H1 (cell line): ENCODE measurements at regions not wholly inside any gene's neighbourhood (a gene's known extent, or its start where the extent isn't known, plus 50 kb on each side); places are given as distances from the start of the nearest gene placed in this dataset.

Experiments used
- TAF1 ChIP-seq: IDR thresholded peaks from 2 replicates; pipeline ENCODE4 v1.6.1; 2011; ENCODE audit warnings: mild to moderate bottlenecking, low read depth, low read length
- TF ChIP-seq, protein P1 (sequence below): fragments of 300-600 bp; sonication (generic); IDR thresholded peaks from 2 replicates; pipeline ENCODE4 v1.7.1; 2012; ENCODE audit warnings: low read length, moderate library complexity, mild to moderate bottlenecking, inconsistent platforms; ENCODE audit not compliant: insufficient replicate concordance

- TF ChIP-seq, protein P1, sequence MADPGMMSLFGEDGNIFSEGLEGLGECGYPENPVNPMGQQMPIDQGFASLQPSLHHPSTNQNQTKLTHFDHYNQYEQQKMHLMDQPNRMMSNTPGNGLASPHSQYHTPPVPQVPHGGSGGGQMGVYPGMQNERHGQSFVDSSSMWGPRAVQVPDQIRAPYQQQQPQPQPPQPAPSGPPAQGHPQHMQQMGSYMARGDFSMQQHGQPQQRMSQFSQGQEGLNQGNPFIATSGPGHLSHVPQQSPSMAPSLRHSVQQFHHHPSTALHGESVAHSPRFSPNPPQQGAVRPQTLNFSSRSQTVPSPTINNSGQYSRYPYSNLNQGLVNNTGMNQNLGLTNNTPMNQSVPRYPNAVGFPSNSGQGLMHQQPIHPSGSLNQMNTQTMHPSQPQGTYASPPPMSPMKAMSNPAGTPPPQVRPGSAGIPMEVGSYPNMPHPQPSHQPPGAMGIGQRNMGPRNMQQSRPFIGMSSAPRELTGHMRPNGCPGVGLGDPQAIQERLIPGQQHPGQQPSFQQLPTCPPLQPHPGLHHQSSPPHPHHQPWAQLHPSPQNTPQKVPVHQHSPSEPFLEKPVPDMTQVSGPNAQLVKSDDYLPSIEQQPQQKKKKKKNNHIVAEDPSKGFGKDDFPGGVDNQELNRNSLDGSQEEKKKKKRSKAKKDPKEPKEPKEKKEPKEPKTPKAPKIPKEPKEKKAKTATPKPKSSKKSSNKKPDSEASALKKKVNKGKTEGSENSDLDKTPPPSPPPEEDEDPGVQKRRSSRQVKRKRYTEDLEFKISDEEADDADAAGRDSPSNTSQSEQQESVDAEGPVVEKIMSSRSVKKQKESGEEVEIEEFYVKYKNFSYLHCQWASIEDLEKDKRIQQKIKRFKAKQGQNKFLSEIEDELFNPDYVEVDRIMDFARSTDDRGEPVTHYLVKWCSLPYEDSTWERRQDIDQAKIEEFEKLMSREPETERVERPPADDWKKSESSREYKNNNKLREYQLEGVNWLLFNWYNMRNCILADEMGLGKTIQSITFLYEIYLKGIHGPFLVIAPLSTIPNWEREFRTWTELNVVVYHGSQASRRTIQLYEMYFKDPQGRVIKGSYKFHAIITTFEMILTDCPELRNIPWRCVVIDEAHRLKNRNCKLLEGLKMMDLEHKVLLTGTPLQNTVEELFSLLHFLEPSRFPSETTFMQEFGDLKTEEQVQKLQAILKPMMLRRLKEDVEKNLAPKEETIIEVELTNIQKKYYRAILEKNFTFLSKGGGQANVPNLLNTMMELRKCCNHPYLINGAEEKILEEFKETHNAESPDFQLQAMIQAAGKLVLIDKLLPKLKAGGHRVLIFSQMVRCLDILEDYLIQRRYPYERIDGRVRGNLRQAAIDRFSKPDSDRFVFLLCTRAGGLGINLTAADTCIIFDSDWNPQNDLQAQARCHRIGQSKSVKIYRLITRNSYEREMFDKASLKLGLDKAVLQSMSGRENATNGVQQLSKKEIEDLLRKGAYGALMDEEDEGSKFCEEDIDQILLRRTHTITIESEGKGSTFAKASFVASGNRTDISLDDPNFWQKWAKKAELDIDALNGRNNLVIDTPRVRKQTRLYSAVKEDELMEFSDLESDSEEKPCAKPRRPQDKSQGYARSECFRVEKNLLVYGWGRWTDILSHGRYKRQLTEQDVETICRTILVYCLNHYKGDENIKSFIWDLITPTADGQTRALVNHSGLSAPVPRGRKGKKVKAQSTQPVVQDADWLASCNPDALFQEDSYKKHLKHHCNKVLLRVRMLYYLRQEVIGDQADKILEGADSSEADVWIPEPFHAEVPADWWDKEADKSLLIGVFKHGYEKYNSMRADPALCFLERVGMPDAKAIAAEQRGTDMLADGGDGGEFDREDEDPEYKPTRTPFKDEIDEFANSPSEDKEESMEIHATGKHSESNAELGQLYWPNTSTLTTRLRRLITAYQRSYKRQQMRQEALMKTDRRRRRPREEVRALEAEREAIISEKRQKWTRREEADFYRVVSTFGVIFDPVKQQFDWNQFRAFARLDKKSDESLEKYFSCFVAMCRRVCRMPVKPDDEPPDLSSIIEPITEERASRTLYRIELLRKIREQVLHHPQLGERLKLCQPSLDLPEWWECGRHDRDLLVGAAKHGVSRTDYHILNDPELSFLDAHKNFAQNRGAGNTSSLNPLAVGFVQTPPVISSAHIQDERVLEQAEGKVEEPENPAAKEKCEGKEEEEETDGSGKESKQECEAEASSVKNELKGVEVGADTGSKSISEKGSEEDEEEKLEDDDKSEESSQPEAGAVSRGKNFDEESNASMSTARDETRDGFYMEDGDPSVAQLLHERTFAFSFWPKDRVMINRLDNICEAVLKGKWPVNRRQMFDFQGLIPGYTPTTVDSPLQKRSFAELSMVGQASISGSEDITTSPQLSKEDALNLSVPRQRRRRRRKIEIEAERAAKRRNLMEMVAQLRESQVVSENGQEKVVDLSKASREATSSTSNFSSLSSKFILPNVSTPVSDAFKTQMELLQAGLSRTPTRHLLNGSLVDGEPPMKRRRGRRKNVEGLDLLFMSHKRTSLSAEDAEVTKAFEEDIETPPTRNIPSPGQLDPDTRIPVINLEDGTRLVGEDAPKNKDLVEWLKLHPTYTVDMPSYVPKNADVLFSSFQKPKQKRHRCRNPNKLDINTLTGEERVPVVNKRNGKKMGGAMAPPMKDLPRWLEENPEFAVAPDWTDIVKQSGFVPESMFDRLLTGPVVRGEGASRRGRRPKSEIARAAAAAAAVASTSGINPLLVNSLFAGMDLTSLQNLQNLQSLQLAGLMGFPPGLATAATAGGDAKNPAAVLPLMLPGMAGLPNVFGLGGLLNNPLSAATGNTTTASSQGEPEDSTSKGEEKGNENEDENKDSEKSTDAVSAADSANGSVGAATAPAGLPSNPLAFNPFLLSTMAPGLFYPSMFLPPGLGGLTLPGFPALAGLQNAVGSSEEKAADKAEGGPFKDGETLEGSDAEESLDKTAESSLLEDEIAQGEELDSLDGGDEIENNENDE, result no peak
- TF ChIP-seq TAF1, result no peak
Measured at GRCh38 chr2:129253461-129253812, 726.0 kb upstream of the RAB6C start (continued).
